MCF 10A (cell line): ENCODE measurements at regions not wholly inside any gene's neighbourhood (a gene's known extent, or its start where the extent isn't known, plus 50 kb on each side); places are given as distances from the start of the nearest gene placed in this dataset.

ENCODE experiments used
- BruUV-seq: library from RNA; stranded (reverse); fragments of 400-500 nt; replicated peaks from 2 replicates; lab custom pipeline; 2021; lab: Mats Ljungman, UMichigan
- CTCF ChIA-PET: fragments of 300-600 bp; sonication (Branson Sonifier 250); formaldehyde crosslinking; extraction: SDS; loops from one replicate; lab custom pipeline; 2021; ENCODE audit warnings: antibody characterized with exemption, inconsistent platforms; lab: Yijun Ruan, JAX
- POLR2A ChIA-PET: fragments of 300-600, 350-650 bp; sonication (Branson Sonifier 250); formaldehyde crosslinking; extraction: SDS; loops from one replicate; lab custom pipeline; 2020; ENCODE audit warnings: antibody characterized with exemption, inconsistent platforms; lab: Yijun Ruan, JAX
- DNase-seq: peaks from one replicate; pipeline ENCODE4 v3.0.0-alpha.2; 2018; ENCODE audit not compliant: unreplicated experiment
- H3K27ac Mint-ChIP-seq: one replicate; pipeline ENCODE4 v1.8.0; 2022; ENCODE audit warnings: mild to moderate bottlenecking, low read depth, mixed read lengths; ENCODE audit not compliant: unreplicated experiment
- H3K27me3 Mint-ChIP-seq: one replicate; pipeline ENCODE4 v1.8.0; 2022; ENCODE audit warnings: mixed read lengths; ENCODE audit not compliant: insufficient read depth, unreplicated experiment
- H3K36me3 Mint-ChIP-seq: one replicate; pipeline ENCODE4 v1.8.0; 2022; ENCODE audit warnings: mild to moderate bottlenecking, moderate library complexity, mixed read lengths; ENCODE audit not compliant: insufficient read depth, unreplicated experiment
- H3K4me1 Mint-ChIP-seq: one replicate; pipeline ENCODE4 v1.8.0; 2022; ENCODE audit warnings: mixed read lengths; ENCODE audit not compliant: insufficient read depth, unreplicated experiment
- H3K4me3 Mint-ChIP-seq: one replicate; pipeline ENCODE4 v1.8.0; 2022; ENCODE audit warnings: mild to moderate bottlenecking, moderate library complexity, mixed read lengths; ENCODE audit not compliant: unreplicated experiment
- H3K9me3 Mint-ChIP-seq: one replicate; pipeline ENCODE4 v1.8.0; 2022; ENCODE audit warnings: mixed read lengths; ENCODE audit not compliant: unreplicated experiment
- CTCF ChIP-seq: fragments of 200-600 bp; IDR thresholded peaks from one replicate; pipeline ENCODE4 v1.8.0; 2022; ENCODE audit warnings: antibody characterized with exemption, mild to moderate bottlenecking; ENCODE audit not compliant: unreplicated experiment
- intact Hi-C: fragments of 100-400 bp; cut with micrococcal nuclease; formaldehyde crosslinking; loops from 2 replicates; pipeline ENCODE4 v1.14.1; 2022

DNA sequence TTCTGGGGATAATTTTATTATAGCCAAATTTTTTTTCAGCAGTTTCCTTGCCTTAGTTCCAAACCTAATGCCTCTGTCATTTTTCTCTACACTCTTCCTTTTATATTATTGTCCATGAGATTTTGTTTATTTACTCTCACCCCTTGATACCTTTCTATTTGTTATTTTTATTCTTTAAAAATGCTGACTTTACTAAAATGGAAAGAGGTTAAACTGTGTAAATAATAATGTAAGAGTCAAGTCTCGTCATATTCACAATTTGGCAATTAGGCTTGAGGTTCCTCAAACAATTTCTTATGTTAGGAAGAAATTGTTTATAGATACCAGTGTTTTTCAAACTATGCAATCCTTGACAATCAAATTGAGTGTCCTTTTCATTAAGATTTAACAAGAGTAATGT is 428.6 kb upstream of the CDH9 start:
- no peaks in the 10 kb centered on the region for H3K9me3 Mint-ChIP-seq
- H3K36me3 Mint-ChIP-seq, result no peaks in the 10 kb centered on the region
- no peak overlapping the region for H3K27ac Mint-ChIP-seq
- no peak for TF ChIP-seq CTCF
- CTCF ChIA-PET, result no interaction called here
- H3K4me3 Mint-ChIP-seq, result no peak overlapping the region
- intact Hi-C loops, result no loop called here
- H3K27me3 Mint-ChIP-seq, result no peaks in the 10 kb centered on the region
- H3K4me1 Mint-ChIP-seq, result no peaks in the 10 kb centered on the region
- POLR2A ChIA-PET, result no interaction called here
- no peak for DNase-seq
- BruUV-seq, result no TSS peak

GRCh38 chr5:27465140-27465539 is 426.8 kb upstream of the CDH9 start:
- intact Hi-C loops, result no loop called here
- no peak overlapping the region for H3K27ac Mint-ChIP-seq
- no TSS peak for BruUV-seq
- no peaks in the 10 kb centered on the region for H3K4me1 Mint-ChIP-seq
- DNase-seq, result no peak
- H3K9me3 Mint-ChIP-seq, result no peaks in the 10 kb centered on the region
- no peak overlapping the region for H3K4me3 Mint-ChIP-seq
- H3K27me3 Mint-ChIP-seq, result no peaks in the 10 kb centered on the region
- POLR2A ChIA-PET, result interaction anchor here (0.6 kb wide), 1 partner anchor 943 kb away, joined by 3 read pairs; no protein-coding TSS in a partner anchor
- H3K36me3 Mint-ChIP-seq, result no peaks in the 10 kb centered on the region
- CTCF ChIA-PET, result no interaction called here
- TF ChIP-seq CTCF, result no peak

- no peak for TF ChIP-seq CTCF
- Mint-ChIP-seq H3K36me3 (no peaks in the 10 kb centered on the region), H3K27me3 (no peaks in the 10 kb centered on the region), H3K27ac (no peak overlapping the region), H3K4me3 (no peak overlapping the region), H3K9me3 (no peaks in the 10 kb centered on the region), H3K4me1 (no peaks in the 10 kb centered on the region)
- intact Hi-C loops, result no loop called here
- ChIA-PET POLR2A (no interaction called here), CTCF (interaction anchor here (0.6 kb wide), 1 partner anchor 61 kb away, joined by 3 read pairs; no protein-coding TSS in a partner anchor)
- no peak for DNase-seq
- BruUV-seq, result no TSS peak
Measured at GRCh38 chr5:27463446-27464149, 425.2 kb upstream of the CDH9 start.

DNA sequence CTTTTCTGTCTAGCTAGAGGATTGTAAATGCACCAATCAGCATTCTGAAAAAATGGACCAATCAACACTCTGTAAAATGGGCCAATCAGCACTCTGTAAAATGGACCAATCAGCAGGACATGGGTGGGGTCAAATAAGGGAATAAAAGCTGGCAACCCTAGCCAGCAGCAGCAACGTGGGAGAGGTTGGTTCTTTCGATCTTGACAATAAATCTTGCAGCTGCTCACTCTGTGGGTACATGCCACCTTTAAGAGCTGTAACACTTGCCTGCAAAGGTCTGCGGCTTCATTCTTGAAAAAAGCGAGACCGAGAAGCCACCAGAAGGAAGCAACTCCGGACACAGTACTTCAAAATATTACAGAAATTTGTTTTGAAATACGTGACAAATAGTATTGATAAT is 424.6 kb upstream of the CDH9 start:
- Mint-ChIP-seq H3K4me3 (no peak overlapping the region), H3K4me1 (no peaks in the 10 kb centered on the region), H3K9me3 (no peaks in the 10 kb centered on the region), H3K27ac (no peak overlapping the region), H3K27me3 (no peaks in the 10 kb centered on the region), H3K36me3 (no peaks in the 10 kb centered on the region)
- no peak for TF ChIP-seq CTCF
- DNase-seq, result no peak
- CTCF ChIA-PET, result interaction anchor here (0.6 kb wide), 1 partner anchor 61 kb away, joined by 3 read pairs; no protein-coding TSS in a partner anchor
- intact Hi-C loops, result no loop called here
- BruUV-seq, result no TSS peak
- POLR2A ChIA-PET, result no interaction called here
